GM23338 (cell line): ENCODE measurements at regions not wholly inside any gene's neighbourhood (a gene's known extent, or its start where the extent isn't known, plus 50 kb on each side); places are given as distances from the start of the nearest gene placed in this dataset.

Experiments used
- CREB1 ChIP-seq: fragments of 250-450 bp; sonication (Bioruptor Pico); IDR thresholded peaks from 2 replicates; pipeline ENCODE4 v1.5.0; 2020; ENCODE audit warnings: low read depth, mild to moderate bottlenecking, moderate library complexity
- CTCF ChIP-seq, 2 experiments: fragments of 200-600 bp in 1 of 2; sonication (generic) in 1 of 2; conservative IDR thresholded peaks; 2 replicates each; pipeline versions ENCODE4 v1.5.1 to v1.6.1; 2016 to 2017; ENCODE audit warnings: antibody characterized with exemption in 2 of 2, low read depth in 2 of 2, mild to moderate bottlenecking in 2 of 2, moderate library complexity in 1 of 2
- EZH2 ChIP-seq: fragments of 200-600 bp; sonication (generic); IDR thresholded peaks from one replicate; pipeline ENCODE4 v1.8.0; 2017; ENCODE audit warnings: antibody characterized with exemption, mild to moderate bottlenecking, low read depth; ENCODE audit not compliant: unreplicated experiment
- EZH2phosphoT487 ChIP-seq: fragments of 200-600 bp; sonication (generic); IDR thresholded peaks from one replicate; pipeline ENCODE4 v1.8.1; 2018; ENCODE audit warnings: antibody characterized with exemption; ENCODE audit not compliant: unreplicated experiment
- JUNB ChIP-seq: IDR thresholded peaks from one replicate; pipeline ENCODE4 v1.6.1; 2016; ENCODE audit warnings: antibody characterized with exemption; ENCODE audit not compliant: unreplicated experiment
- POLR2AphosphoS5 ChIP-seq: IDR thresholded peaks from 2 replicates; pipeline ENCODE4 v1.6.1; 2016; ENCODE audit warnings: antibody characterized with exemption, low read depth
- ZNF114 ChIP-seq: fragments of 250-450 bp; sonication (Bioruptor Pico); IDR thresholded peaks from 2 replicates; pipeline ENCODE4 v1.5.0; 2020; ENCODE audit warnings: mild to moderate bottlenecking, moderate library complexity
- ZNF331 ChIP-seq: fragments of 250-450 bp; sonication (Bioruptor Pico); IDR thresholded peaks from 2 replicates; pipeline ENCODE4 v1.5.0; 2020; ENCODE audit warnings: low read depth, mild to moderate bottlenecking, moderate library complexity
- TF ChIP-seq, protein P1 (sequence below): IDR thresholded peaks from one replicate; pipeline ENCODE4 v1.6.1; 2018; ENCODE audit warnings: antibody characterized with exemption; ENCODE audit not compliant: unreplicated experiment
- TF ChIP-seq, protein P2 (sequence below): IDR thresholded peaks from 2 replicates; pipeline ENCODE4 v1.6.1; 2016; ENCODE audit warnings: antibody characterized with exemption

GRCh38 chr12:31807773-31808097 lies 78.9 kb upstream of the AMN1 start:
- TF ChIP-seq CTCF (conservative IDR thresholded peaks at IDR 0.05; ENCODE audit: low read depth in 2 of 2): no peak
- no peak for TF ChIP-seq POLR2AphosphoS5
- TF ChIP-seq, protein P1, sequence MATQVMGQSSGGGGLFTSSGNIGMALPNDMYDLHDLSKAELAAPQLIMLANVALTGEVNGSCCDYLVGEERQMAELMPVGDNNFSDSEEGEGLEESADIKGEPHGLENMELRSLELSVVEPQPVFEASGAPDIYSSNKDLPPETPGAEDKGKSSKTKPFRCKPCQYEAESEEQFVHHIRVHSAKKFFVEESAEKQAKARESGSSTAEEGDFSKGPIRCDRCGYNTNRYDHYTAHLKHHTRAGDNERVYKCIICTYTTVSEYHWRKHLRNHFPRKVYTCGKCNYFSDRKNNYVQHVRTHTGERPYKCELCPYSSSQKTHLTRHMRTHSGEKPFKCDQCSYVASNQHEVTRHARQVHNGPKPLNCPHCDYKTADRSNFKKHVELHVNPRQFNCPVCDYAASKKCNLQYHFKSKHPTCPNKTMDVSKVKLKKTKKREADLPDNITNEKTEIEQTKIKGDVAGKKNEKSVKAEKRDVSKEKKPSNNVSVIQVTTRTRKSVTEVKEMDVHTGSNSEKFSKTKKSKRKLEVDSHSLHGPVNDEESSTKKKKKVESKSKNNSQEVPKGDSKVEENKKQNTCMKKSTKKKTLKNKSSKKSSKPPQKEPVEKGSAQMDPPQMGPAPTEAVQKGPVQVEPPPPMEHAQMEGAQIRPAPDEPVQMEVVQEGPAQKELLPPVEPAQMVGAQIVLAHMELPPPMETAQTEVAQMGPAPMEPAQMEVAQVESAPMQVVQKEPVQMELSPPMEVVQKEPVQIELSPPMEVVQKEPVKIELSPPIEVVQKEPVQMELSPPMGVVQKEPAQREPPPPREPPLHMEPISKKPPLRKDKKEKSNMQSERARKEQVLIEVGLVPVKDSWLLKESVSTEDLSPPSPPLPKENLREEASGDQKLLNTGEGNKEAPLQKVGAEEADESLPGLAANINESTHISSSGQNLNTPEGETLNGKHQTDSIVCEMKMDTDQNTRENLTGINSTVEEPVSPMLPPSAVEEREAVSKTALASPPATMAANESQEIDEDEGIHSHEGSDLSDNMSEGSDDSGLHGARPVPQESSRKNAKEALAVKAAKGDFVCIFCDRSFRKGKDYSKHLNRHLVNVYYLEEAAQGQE: no peak
- TF ChIP-seq EZH2: no peak
- TF ChIP-seq, protein P2, sequence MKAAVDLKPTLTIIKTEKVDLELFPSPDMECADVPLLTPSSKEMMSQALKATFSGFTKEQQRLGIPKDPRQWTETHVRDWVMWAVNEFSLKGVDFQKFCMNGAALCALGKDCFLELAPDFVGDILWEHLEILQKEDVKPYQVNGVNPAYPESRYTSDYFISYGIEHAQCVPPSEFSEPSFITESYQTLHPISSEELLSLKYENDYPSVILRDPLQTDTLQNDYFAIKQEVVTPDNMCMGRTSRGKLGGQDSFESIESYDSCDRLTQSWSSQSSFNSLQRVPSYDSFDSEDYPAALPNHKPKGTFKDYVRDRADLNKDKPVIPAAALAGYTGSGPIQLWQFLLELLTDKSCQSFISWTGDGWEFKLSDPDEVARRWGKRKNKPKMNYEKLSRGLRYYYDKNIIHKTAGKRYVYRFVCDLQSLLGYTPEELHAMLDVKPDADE: no peak
- TF ChIP-seq JUNB: no peak
- no peak for TF ChIP-seq ZNF114
- no peak for TF ChIP-seq EZH2phosphoT487
- TF ChIP-seq CREB1: no peak
- no peak for TF ChIP-seq ZNF331 (CRISPR knock-in tag)
